Thoracic aorta (tissue), 2 donors: ENCODE measurements at regions not wholly inside any gene's neighbourhood (a gene's known extent, or its start where the extent isn't known, plus 50 kb on each side); places are given as distances from the start of the nearest gene placed in this dataset.
"Not testable (repeated sequence)": the region's sequence is repeated elsewhere in the genome, so short reads cannot be mapped to it uniquely, and the experiment has no call there.

ENCODE experiments used
- ATAC-seq: fragments of 150-250 bp; one replicate; pipeline ENCODE4 v1.8.0; 2017; ENCODE audit warnings: low read depth; ENCODE audit not compliant: insufficient number of reproducible peaks, low FRiP score
- DNase-seq: peaks from one replicate; pipeline ENCODE4 v3.0.0-alpha.2; 2020; ENCODE audit warnings: low spot score
- H3K27ac ChIP-seq, 2 donors: fragments of 200-600 bp; sonication (generic); 1 replicate in 1 of 2; 2 replicates in 1 of 2; pipeline ENCODE4 v1.5.1; 2016; ENCODE audit warnings: mild to moderate bottlenecking in 2 of 2, moderate library complexity in 2 of 2
- H3K27me3 ChIP-seq: fragments of 200-600 bp; sonication (generic); replicated peaks from 2 replicates; pipeline ENCODE4 v1.6.0; 2016; ENCODE audit warnings: mild to moderate bottlenecking; ENCODE audit not compliant: insufficient read depth
- H3K36me3 ChIP-seq: fragments of 200-600 bp; sonication (generic); one replicate; pipeline ENCODE4 v1.5.1; 2016
- H3K4me1 ChIP-seq, 2 donors: fragments of 200-600 bp; sonication (generic); 1 replicate in 1 of 2; 2 replicates in 1 of 2; pipeline versions ENCODE4 v1.5.1 to v1.6.0; 2016; ENCODE audit warnings: low read depth in 2 of 2, mild to moderate bottlenecking in 1 of 2; ENCODE audit not compliant: control insufficient read depth in 1 of 2
- H3K4me3 ChIP-seq: fragments of 200-600 bp; sonication (generic); 2 replicates; pipeline ENCODE4 v1.5.1; 2016; ENCODE audit warnings: mild to moderate bottlenecking
- H3K9me3 ChIP-seq: fragments of 200-600 bp; sonication (generic); 2 replicates; pipeline ENCODE4 v1.5.1; 2016
- CTCF ChIP-seq: fragments of 200-600 bp; sonication (generic); IDR thresholded peaks from one replicate; pipeline ENCODE4 v1.5.1; 2019; ENCODE audit warnings: antibody characterized with exemption

GRCh38 chr21:21997390-21998333, 999.5 kb downstream of the NCAM2 start:
- H3K4me3 ChIP-seq = no peak overlapping the region
- no peaks in the 10 kb centered on the region for H3K27me3 ChIP-seq
- no peaks in the 10 kb centered on the region for H3K36me3 ChIP-seq
- H3K27ac ChIP-seq = no peak overlapping the region
- H3K9me3 ChIP-seq = no peaks in the 10 kb centered on the region
- TF ChIP-seq CTCF = no peak
- H3K4me1 ChIP-seq = no peaks in the 10 kb centered on the region
- ATAC-seq (no peak), DNase-seq (no peak)

- TF ChIP-seq CTCF = no peak
- ATAC-seq = no peak
Measured at GRCh38 chr21:22019766-22020165, 1021.6 kb downstream of the NCAM2 start.

GRCh38 chr21:22020221-22020620, 1022.0 kb downstream of the NCAM2 start:
- no peak overlapping the region for H3K4me3 ChIP-seq
- H3K4me1 ChIP-seq = no peaks in the 10 kb centered on the region
- no peaks in the 10 kb centered on the region for H3K36me3 ChIP-seq
- no peaks in the 10 kb centered on the region for H3K9me3 ChIP-seq
- TF ChIP-seq CTCF = no peak
- no peaks in the 10 kb centered on the region for H3K27me3 ChIP-seq
- DNase-seq (no peak), ATAC-seq (no peak)
- H3K27ac ChIP-seq = no peak overlapping the region

More at GRCh38 chr21:22019766-22020165, 1021.6 kb downstream of the NCAM2 start:
- no peak for DNase-seq
- Histone ChIP-seq H3K36me3 (no peaks in the 10 kb centered on the region), H3K4me1 (no peaks in the 10 kb centered on the region), H3K27me3 (no peaks in the 10 kb centered on the region), H3K4me3 (no peak overlapping the region), H3K27ac (no peak overlapping the region), H3K9me3 (no peaks in the 10 kb centered on the region)

GRCh38 chr21:22023896-22024295, 1025.7 kb downstream of the NCAM2 start:
- H3K4me1 ChIP-seq, H3K27ac ChIP-seq, ATAC-seq, H3K9me3 ChIP-seq, H3K27me3 ChIP-seq, H3K36me3 ChIP-seq, H3K4me3 ChIP-seq, DNase-seq: not testable (repeated sequence)

- no peak overlapping the region for H3K4me3 ChIP-seq
- H3K36me3 ChIP-seq = no peaks in the 10 kb centered on the region
- TF ChIP-seq CTCF = no peak
- H3K9me3 ChIP-seq = no peaks in the 10 kb centered on the region
- no peaks in the 10 kb centered on the region for H3K4me1 ChIP-seq
- no peak overlapping the region for H3K27ac ChIP-seq
- no peak for DNase-seq
- ATAC-seq = no peak
- H3K27me3 ChIP-seq = no peaks in the 10 kb centered on the region
Measured at GRCh38 chr21:22044431-22044830, 1046.2 kb downstream of the NCAM2 start.
